Naive B cell (primary cell): ENCODE measurements at regions not wholly inside any gene's neighbourhood (a gene's known extent, or its start where the extent isn't known, plus 50 kb on each side); places are given as distances from the start of the nearest gene placed in this dataset.
"Not testable (repeated sequence)": the region's sequence is repeated elsewhere in the genome, so short reads cannot be mapped to it uniquely, and the experiment has no call there.

Experiments used
- ATAC-seq, 2 donors: fragments of 150-1000 bp; cut with Tn5 transposase; 2 replicates each; pipeline ENCODE4 v1.10.0; 2021; ENCODE audit warnings: low read depth in 2 of 2, mild to moderate bottlenecking in 2 of 2, moderate library complexity in 2 of 2
- DNase-seq: peaks from one replicate; pipeline ENCODE4 v3.0.0; 2022
- H3K27ac Mint-ChIP-seq, 6 donors: one replicate each; pipeline ENCODE4 v1.8.0; 2020 to 2022; ENCODE audit warnings: mild to moderate bottlenecking in 6 of 6, mixed read lengths in 6 of 6, moderate library complexity in 5 of 6, inconsistent platforms in 2 of 6
- H3K27me3 Mint-ChIP-seq, 3 donors: one replicate each; pipeline ENCODE4 v1.8.0; 2021 to 2022; ENCODE audit warnings: mixed read lengths in 3 of 3, mild to moderate bottlenecking in 1 of 3
- H3K36me3 Mint-ChIP-seq, 2 donors: one replicate each; pipeline ENCODE4 v1.8.0; 2020 to 2022; ENCODE audit warnings: mixed read lengths in 2 of 2, inconsistent platforms in 1 of 2, mild to moderate bottlenecking in 1 of 2
- H3K4me1 Mint-ChIP-seq, 3 donors: one replicate each; pipeline ENCODE4 v1.8.0; 2020 to 2022; ENCODE audit warnings: mixed read lengths in 3 of 3, inconsistent platforms in 1 of 3, mild to moderate bottlenecking in 1 of 3, moderate library complexity in 1 of 3
- H3K4me3 Mint-ChIP-seq, 8 donors: one replicate each; pipeline ENCODE4 v1.8.0; 2020 to 2022; ENCODE audit warnings: mild to moderate bottlenecking in 8 of 8, mixed read lengths in 8 of 8, moderate library complexity in 8 of 8, inconsistent platforms in 2 of 8
- H3K9me3 Mint-ChIP-seq, 7 donors: one replicate each; pipeline ENCODE4 v1.8.0; 2020 to 2022; ENCODE audit warnings: mixed read lengths in 7 of 7, mild to moderate bottlenecking in 5 of 7, inconsistent platforms in 2 of 7, moderate library complexity in 1 of 7

DNA sequence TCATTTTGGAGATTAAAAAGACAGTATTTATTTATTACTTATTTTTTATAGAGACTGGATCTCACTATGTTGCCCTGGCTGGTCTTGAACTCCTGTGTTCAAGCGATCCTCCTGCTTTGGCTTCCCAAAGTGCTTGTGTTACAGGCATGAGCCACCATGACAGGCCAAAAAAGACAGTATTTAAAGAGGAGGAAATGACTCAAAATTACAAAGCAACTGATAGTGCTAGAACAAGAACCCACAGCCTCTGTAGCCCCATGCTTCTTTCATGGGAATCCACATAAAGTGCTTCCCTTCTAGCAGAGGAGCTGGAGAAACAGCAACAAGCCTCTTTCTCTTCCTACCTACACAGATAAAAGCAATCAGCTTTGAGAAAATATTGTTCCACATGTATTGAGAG lies 230.7 kb upstream of the PODXL start:
- Mint-ChIP-seq H3K9me3 (peaks cover 2 to 8% (median 6%) of the 10 kb centered on the region in 7 donors), H3K4me3 (no peak overlapping the region), H3K27me3 (peaks cover 0 to 19% (median 8%) of the 10 kb centered on the region in 3 donors), H3K36me3 (no peaks in the 10 kb centered on the region), H3K27ac (no peak overlapping the region), H3K4me1 (no peaks in the 10 kb centered on the region)
- ATAC-seq = no peak
- no peak for DNase-seq

DNA sequence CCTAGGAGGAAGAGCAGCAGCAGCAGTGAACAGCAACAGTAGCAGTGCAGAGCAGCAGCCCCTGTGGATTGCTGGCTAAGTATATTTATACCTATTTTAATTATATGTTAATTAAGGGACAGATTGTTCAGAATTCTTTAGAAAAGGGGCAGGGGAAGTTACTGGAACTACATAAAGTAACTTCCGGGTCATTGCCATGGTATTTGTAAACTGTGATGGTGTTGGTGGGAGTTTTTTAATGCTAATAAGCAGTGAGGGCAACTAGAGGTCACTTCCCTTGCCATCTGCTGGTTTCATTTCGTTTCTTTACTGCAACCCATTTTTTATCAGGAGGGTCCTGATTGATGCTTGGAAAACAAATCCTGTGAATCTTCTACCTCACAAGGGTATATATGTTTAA lies 229.8 kb upstream of the PODXL start:
- H3K4me1 Mint-ChIP-seq = no peaks in the 10 kb centered on the region
- no peaks in the 10 kb centered on the region for H3K36me3 Mint-ChIP-seq
- DNase-seq (no peak), ATAC-seq (no peak)
- no peak overlapping the region for H3K27ac Mint-ChIP-seq
- peaks cover 0 to 8% (median 6%) of the 10 kb centered on the region in 7 donors for H3K9me3 Mint-ChIP-seq
- peaks cover 0 to 16% (median 8%) of the 10 kb centered on the region in 3 donors for H3K27me3 Mint-ChIP-seq
- no peak overlapping the region for H3K4me3 Mint-ChIP-seq

- no peak overlapping the region for H3K4me3 Mint-ChIP-seq
- H3K27me3 Mint-ChIP-seq = peaks cover 0 to 20% (median 10%) of the 10 kb centered on the region in 3 donors
- peaks cover 0 to 6% (median 3%) of the 10 kb centered on the region in 7 donors for H3K9me3 Mint-ChIP-seq
- no peaks in the 10 kb centered on the region for H3K4me1 Mint-ChIP-seq
- DNase-seq (no peak), ATAC-seq (no peak)
- no peak overlapping the region for H3K27ac Mint-ChIP-seq
- no peaks in the 10 kb centered on the region for H3K36me3 Mint-ChIP-seq
Measured at GRCh38 chr7:131778601-131779000, 222.2 kb upstream of the PODXL start.

GRCh38 chr7:131774419-131775220 lies 218.2 kb upstream of the PODXL start:
- Mint-ChIP-seq H3K4me1 (no peaks in the 10 kb centered on the region), H3K27me3 (peaks cover 0 to 19% (median 6%) of the 10 kb centered on the region in 3 donors), H3K4me3 (no peak overlapping the region), H3K27ac (no peak overlapping the region), H3K36me3 (no peaks in the 10 kb centered on the region), H3K9me3 (peaks cover 0 to 7% (median 3%) of the 10 kb centered on the region in 7 donors)
- DNase-seq (no peak), ATAC-seq (no peak)

- ATAC-seq (no peak), DNase-seq (no peak)
- Mint-ChIP-seq H3K36me3 (no peaks in the 10 kb centered on the region), H3K4me3 (no peak overlapping the region), H3K4me1 (no peaks in the 10 kb centered on the region), H3K27ac (no peak overlapping the region), H3K9me3 (peaks cover 0 to 7% (median 3%) of the 10 kb centered on the region in 7 donors), H3K27me3 (peaks cover 0 to 14% (median 6%) of the 10 kb centered on the region in 3 donors)
Measured at GRCh38 chr7:131773413-131773812, 217.0 kb upstream of the PODXL start.

DNA sequence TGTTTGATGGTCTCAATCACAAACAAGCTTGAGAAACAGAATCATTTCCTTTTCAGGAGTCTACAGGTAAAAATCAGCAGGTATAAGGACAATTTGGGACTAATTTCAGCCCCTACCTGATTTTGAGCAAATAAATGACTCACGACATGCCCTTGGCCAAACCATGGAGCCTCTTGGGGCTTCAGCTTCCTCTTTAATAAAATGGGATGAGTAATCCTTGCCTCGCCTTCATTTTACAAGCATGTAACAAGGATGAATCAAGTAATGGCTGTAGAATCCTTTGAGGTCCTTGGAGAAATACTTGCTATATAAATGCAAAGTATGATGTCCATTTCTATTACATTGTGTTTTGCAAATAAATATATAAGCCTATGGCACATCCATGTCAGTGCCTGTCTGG lies 212.8 kb upstream of the PODXL start:
- Mint-ChIP-seq H3K4me1 (no peaks in the 10 kb centered on the region), H3K9me3 (peaks cover 0 to 3% (median 2%) of the 10 kb centered on the region in 7 donors), H3K27me3 (peaks cover 0 to 23% (median 2%) of the 10 kb centered on the region in 3 donors), H3K4me3 (no peak overlapping the region), H3K36me3 (no peaks in the 10 kb centered on the region), H3K27ac (no peak overlapping the region)
- DNase-seq (no peak), ATAC-seq (no peak)

- Mint-ChIP-seq H3K4me3 (no peak overlapping the region), H3K27ac (no peak overlapping the region), H3K9me3 (peaks cover 2 to 10% (median 4%) of the 10 kb centered on the region in 7 donors), H3K4me1 (no peaks in the 10 kb centered on the region), H3K27me3 (peaks cover 6 to 21% (median 7%) of the 10 kb centered on the region in 3 donors), H3K36me3 (no peaks in the 10 kb centered on the region)
- DNase-seq (no peak), ATAC-seq (no peak)
Measured at GRCh38 chr7:131767591-131767990, 211.2 kb upstream of the PODXL start.

GRCh38 chr7:131765575-131765974 lies 209.1 kb upstream of the PODXL start:
- Mint-ChIP-seq H3K4me1 (no peaks in the 10 kb centered on the region), H3K4me3 (no peak overlapping the region), H3K36me3 (no peaks in the 10 kb centered on the region), H3K27me3 (peaks cover 7 to 18% (median 17%) of the 10 kb centered on the region in 3 donors), H3K9me3 (peaks cover 0 to 16% (median 3%) of the 10 kb centered on the region in 7 donors), H3K27ac (no peak overlapping the region)
- DNase-seq (no peak), ATAC-seq (no peak)

DNA sequence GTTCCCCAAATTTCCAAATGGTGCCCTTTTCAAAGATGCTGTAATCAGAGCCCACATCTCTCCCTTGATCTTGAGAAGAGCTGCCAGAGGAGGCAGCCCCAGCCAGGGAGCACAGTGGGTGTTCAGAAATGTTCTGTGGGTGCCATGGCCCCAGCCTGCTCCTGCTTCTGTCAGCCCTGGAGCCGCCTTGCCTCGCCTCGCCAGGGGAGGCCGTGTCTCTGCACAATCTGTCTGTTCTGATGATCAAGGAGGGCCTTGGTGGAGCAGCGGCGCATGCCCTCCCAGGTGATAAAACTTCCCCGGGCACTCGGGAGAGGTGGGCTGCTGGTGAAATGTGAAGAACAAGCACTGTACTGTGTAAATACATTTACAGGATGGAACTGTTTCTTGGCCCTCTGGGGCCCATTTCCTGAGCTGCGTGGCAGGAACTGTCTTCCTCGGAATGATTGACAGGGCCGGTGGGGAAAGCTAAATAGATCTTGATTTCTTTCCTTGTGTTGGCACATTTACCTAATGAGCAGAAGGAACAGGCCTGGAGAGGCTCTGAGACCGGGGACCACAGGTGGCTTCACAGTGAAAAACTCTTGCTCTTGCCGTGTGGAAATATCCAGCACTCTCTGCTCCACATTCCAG lies 207.8 kb upstream of the PODXL start:
- Mint-ChIP-seq H3K4me3 (no peak overlapping the region), H3K36me3 (no peaks in the 10 kb centered on the region), H3K27ac (no peak overlapping the region), H3K9me3 (peaks cover 0 to 16% (median 5%) of the 10 kb centered on the region in 7 donors), H3K27me3 (peaks cover 15 to 31% (median 27%) of the 10 kb centered on the region in 3 donors), H3K4me1 (no peaks in the 10 kb centered on the region)
- DNase-seq (no peak), ATAC-seq (no peak)

- Mint-ChIP-seq H3K9me3 (peaks cover 0 to 16% (median 6%) of the 10 kb centered on the region in 7 donors), H3K4me1 (no peaks in the 10 kb centered on the region), H3K27ac (no peak overlapping the region), H3K27me3 (peaks cover 22 to 43% (median 35%) of the 10 kb centered on the region in 3 donors), H3K4me3 (no peak overlapping the region), H3K36me3 (no peaks in the 10 kb centered on the region)
- ATAC-seq (no peak), DNase-seq (no peak)
Measured at GRCh38 chr7:131762753-131763152, 206.3 kb upstream of the PODXL start.

- H3K27ac Mint-ChIP-seq, ATAC-seq, DNase-seq, H3K4me1 Mint-ChIP-seq, H3K4me3 Mint-ChIP-seq, H3K9me3 Mint-ChIP-seq, H3K36me3 Mint-ChIP-seq: not testable (repeated sequence)
- peaks cover 23 to 51% (median 36%) of the 10 kb centered on the region in 3 donors for H3K27me3 Mint-ChIP-seq
Measured at GRCh38 chr7:131755801-131756200, 199.4 kb upstream of the PODXL start.

- H3K4me1 Mint-ChIP-seq = no peaks in the 10 kb centered on the region
- ATAC-seq = no peak
- H3K4me3 Mint-ChIP-seq = no peak overlapping the region
- H3K9me3 Mint-ChIP-seq = peaks cover 0 to 5% (median 0%) of the 10 kb centered on the region in 7 donors
- H3K36me3 Mint-ChIP-seq = no peaks in the 10 kb centered on the region
- no peak for DNase-seq
- peaks cover 14 to 32% (median 24%) of the 10 kb centered on the region in 3 donors for H3K27me3 Mint-ChIP-seq
- H3K27ac Mint-ChIP-seq = no peak overlapping the region
Measured at GRCh38 chr7:131753620-131754222, 197.3 kb upstream of the PODXL start.

GRCh38 chr7:131747658-131748232 lies 191.3 kb upstream of the PODXL start:
- Mint-ChIP-seq H3K36me3 (no peaks in the 10 kb centered on the region), H3K4me3 (no peak overlapping the region), H3K4me1 (no peaks in the 10 kb centered on the region), H3K27me3 (peaks cover 12 to 22% (median 18%) of the 10 kb centered on the region in 3 donors), H3K27ac (no peak overlapping the region), H3K9me3 (peaks cover 0 to 5% (median 0%) of the 10 kb centered on the region in 7 donors)
- ATAC-seq = no peak
- no peak for DNase-seq
